Peyer's patch (tissue), 4 donors: ENCODE measurements at regions not wholly inside any gene's neighbourhood (a gene's known extent, or its start where the extent isn't known, plus 50 kb on each side); places are given as distances from the start of the nearest gene placed in this dataset.

Experiments
- CTCF ChIP-seq, 6 experiments: fragments of 450-650 bp in 4 of 6; fragments of 200-600 bp in 2 of 6; sonication (generic) in 1 of 6; IDR thresholded peaks; one replicate each; pipeline ENCODE4 v1.5.1; 2017 to 2019; ENCODE audit warnings: antibody characterized with exemption in 6 of 6, mild to moderate bottlenecking in 3 of 6, moderate library complexity in 1 of 6
- POLR2A ChIP-seq, 2 donors: fragments of 450-650 bp; IDR thresholded peaks; one replicate each; pipeline ENCODE4 v1.5.1; 2017; ENCODE audit warnings: antibody characterized with exemption in 2 of 2, mild to moderate bottlenecking in 2 of 2, moderate library complexity in 2 of 2

- TF ChIP-seq POLR2A (IDR thresholded peaks at IDR 0.05) (no peak), CTCF (IDR thresholded peaks at IDR 0.05) (no peak)
Observed at GRCh38 chr15:66617137-66618090, 51.6 kb upstream of the LCTL start.
